ENCODE measurements at regions not wholly inside any gene's neighbourhood (a gene's known extent, or its start where the extent isn't known, plus 50 kb on each side); places are given as distances from the start of the nearest gene placed in this dataset.

- Histone ChIP-seq H3K36me3 (ENCODE audit: insufficient read depth, low read length, poor library complexity, severe bottlenecking) (no peaks in the 10 kb centered on the region), H3K4me1 (ENCODE audit: insufficient read depth, low read length, poor library complexity, severe bottlenecking) (peaks cover 25% of the 10 kb centered on the region), H3K4me3 (ENCODE audit: low read depth, low read length, poor library complexity, severe bottlenecking) (peak overlapping the region; percentile 0), H3K9me3 (ENCODE audit: low read depth, low read length, poor library complexity, severe bottlenecking) (no peaks in the 10 kb centered on the region), H3K27ac (ENCODE audit: low read depth, low read length, poor library complexity, severe bottlenecking) (peak overlapping the region; percentile 82), H3K27me3 (replicated peaks; ENCODE audit: insufficient read depth, low read depth, low read length, poor library complexity) (no peaks in the 10 kb centered on the region)
- intact Hi-C loops (cut with micrococcal nuclease; ENCODE audit: unreplicated experiment), result loop anchor here (5.0 kb wide), 1 partner anchor 112 kb away; no protein-coding TSS in a partner anchor
- CTCF ChIA-PET, result interaction anchor here (0.7 kb wide), 1 partner anchor 798 kb away, joined by 7 read pairs; no protein-coding TSS in a partner anchor
- DNase-seq (ENCODE audit: low spot score), result peak; percentile 85
- no peak for TF ChIP-seq EZH2 (IDR thresholded peaks at IDR 0.05; ENCODE audit: borderline replicate concordance, low read depth, low read length, poor library complexity, severe bottlenecking)
- no peak for TF ChIP-seq CTCF (conservative IDR thresholded peaks at IDR 0.05; ENCODE audit: low read depth, low read length)
- BruUV-seq (replicated peaks), result no TSS peak
- POLR2A ChIA-PET (ENCODE audit: low non-redundant PET), result interaction anchor here (0.7 kb wide), 1 partner anchor 70 kb away, joined by 13 read pairs; no protein-coding TSS in a partner anchor
Observed at GRCh38 chr1:98210064-98210463, 289.2 kb upstream of the DPYD start.

DNA sequence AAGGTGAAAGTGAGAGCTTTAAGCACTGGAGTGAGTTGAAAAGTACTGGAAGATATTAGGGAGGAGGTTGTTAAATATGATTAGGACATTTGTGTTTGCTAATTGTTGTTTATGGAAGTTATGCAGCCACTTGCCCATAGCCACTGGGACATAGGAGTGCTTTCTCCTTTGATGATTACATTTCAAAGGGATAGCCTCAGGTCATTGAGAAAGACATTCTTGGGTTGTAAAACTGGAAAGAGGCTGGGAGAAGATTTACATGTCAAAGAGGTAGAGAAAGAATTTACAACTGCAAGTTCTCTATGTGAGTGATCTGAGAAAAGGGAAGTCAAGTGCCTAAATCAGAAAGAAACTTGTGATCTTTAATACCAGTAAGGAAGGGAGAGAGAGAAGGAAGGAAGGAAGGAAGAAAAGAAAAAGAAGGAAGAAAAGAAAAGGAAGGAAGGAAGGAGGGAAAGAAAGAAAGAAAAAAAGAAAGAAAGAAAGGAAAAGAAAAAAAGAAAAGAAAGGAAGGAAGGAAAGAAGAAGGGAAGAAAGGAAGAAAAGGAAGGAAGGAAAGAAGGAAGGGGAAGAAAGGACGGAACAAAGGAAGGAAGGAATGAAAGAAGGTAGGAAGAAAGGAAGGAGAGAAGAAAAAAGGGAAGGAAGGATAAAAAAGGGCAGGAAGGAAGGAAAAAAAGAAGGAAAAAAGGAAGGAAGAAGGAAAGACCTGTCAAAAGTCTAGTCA, 284.6 kb upstream of the DPYD start:
- peaks cover 29% of the 10 kb centered on the region for H3K4me1 ChIP-seq (ENCODE audit: insufficient read depth, low read length, poor library complexity, severe bottlenecking)
- no peak overlapping the region for H3K27ac ChIP-seq (ENCODE audit: low read depth, low read length, poor library complexity, severe bottlenecking)
- H3K36me3 ChIP-seq (ENCODE audit: insufficient read depth, low read length, poor library complexity, severe bottlenecking), result no peaks in the 10 kb centered on the region
- intact Hi-C loops (cut with micrococcal nuclease; ENCODE audit: unreplicated experiment), result no loop called here
- H3K4me3 ChIP-seq (ENCODE audit: low read depth, low read length, poor library complexity, severe bottlenecking), result no peak overlapping the region
- no peak for DNase-seq (ENCODE audit: low spot score)
- BruUV-seq (replicated peaks), result no TSS peak
- CTCF ChIA-PET, result no interaction called here
- H3K27me3 ChIP-seq (replicated peaks; ENCODE audit: insufficient read depth, low read depth, low read length, poor library complexity), result no peaks in the 10 kb centered on the region
- POLR2A ChIA-PET (ENCODE audit: low non-redundant PET), result no interaction called here
- TF ChIP-seq CTCF (conservative IDR thresholded peaks at IDR 0.05; ENCODE audit: low read depth, low read length) (no peak), EZH2 (IDR thresholded peaks at IDR 0.05; ENCODE audit: borderline replicate concordance, low read depth, low read length, poor library complexity, severe bottlenecking) (no peak)
- no peaks in the 10 kb centered on the region for H3K9me3 ChIP-seq (ENCODE audit: low read depth, low read length, poor library complexity, severe bottlenecking)

DNA sequence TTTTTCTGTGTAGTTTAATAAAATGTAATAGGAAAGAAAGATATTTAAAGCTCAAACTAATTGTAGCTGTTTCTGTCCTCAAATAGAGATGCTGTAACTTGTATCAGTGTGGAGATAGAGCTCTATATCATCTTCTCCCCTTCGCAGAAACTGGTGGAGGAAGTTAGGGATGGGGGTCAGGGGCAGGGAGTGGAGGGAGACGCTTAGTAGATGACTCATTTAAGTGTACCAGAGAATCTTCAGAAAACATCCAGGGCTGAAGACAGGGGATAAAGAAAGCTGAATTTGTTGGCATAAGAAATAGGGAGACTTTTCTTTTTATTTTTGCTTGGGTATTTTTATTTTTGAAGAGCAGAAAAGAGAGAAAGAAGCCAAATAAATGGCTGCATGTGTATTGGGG, 282.6 kb upstream of the DPYD start:
- intact Hi-C loops (cut with micrococcal nuclease; ENCODE audit: unreplicated experiment), result no loop called here
- POLR2A ChIA-PET (ENCODE audit: low non-redundant PET), result no interaction called here
- CTCF ChIA-PET, result no interaction called here

More for the DNA sequence above, 282.6 kb upstream of the DPYD start:
- no peak for TF ChIP-seq EZH2 (IDR thresholded peaks at IDR 0.05; ENCODE audit: borderline replicate concordance, low read depth, low read length, poor library complexity, severe bottlenecking)
- no peak for TF ChIP-seq CTCF (conservative IDR thresholded peaks at IDR 0.05; ENCODE audit: low read depth, low read length)
- Histone ChIP-seq H3K36me3 (ENCODE audit: insufficient read depth, low read length, poor library complexity, severe bottlenecking) (no peaks in the 10 kb centered on the region), H3K9me3 (ENCODE audit: low read depth, low read length, poor library complexity, severe bottlenecking) (no peaks in the 10 kb centered on the region), H3K27me3 (replicated peaks; ENCODE audit: insufficient read depth, low read depth, low read length, poor library complexity) (no peaks in the 10 kb centered on the region), H3K4me3 (ENCODE audit: low read depth, low read length, poor library complexity, severe bottlenecking) (no peak overlapping the region), H3K27ac (ENCODE audit: low read depth, low read length, poor library complexity, severe bottlenecking) (no peak overlapping the region), H3K4me1 (ENCODE audit: insufficient read depth, low read length, poor library complexity, severe bottlenecking) (peaks cover 13% of the 10 kb centered on the region)
- BruUV-seq (replicated peaks), result no TSS peak
- DNase-seq (ENCODE audit: low spot score), result no peak

Measured in A673 (cell line).